H1 (cell line): ENCODE measurements at regions not wholly inside any gene's neighbourhood (a gene's known extent, or its start where the extent isn't known, plus 50 kb on each side); places are given as distances from the start of the nearest gene placed in this dataset.

Source experiments
- CTCF ChIA-PET: fragments of 300-600 bp; sonication (Branson Sonifier 250); formaldehyde crosslinking; loops from one replicate; lab custom pipeline; 2021; ENCODE audit not compliant: partially characterized antibody; lab: Charles Lee
- POLR2A ChIA-PET: fragments of 300-600 bp; sonication (Branson Sonifier 250); formaldehyde crosslinking; loops from one replicate; lab custom pipeline; 2021; ENCODE audit warnings: inconsistent platforms; ENCODE audit not compliant: partially characterized antibody; lab: Charles Lee
- DNase-seq, 2 experiments: peaks; one replicate each; pipeline versions ENCODE4 v3.0.0 to v3.0.0-alpha.2; 2010 to 2022; ENCODE audit warnings: low spot score in 2 of 2, low read depth in 1 of 2, mixed read lengths in 1 of 2
- FAIRE-seq: peaks from 2 replicates; lab custom pipeline; 2011; peaks lifted over from hg19 to GRCh38; lab: Jason Lieb, UNC
- H2AFZ ChIP-seq: 2 replicates; pipeline ENCODE4 v1.8.1; 2012; ENCODE audit warnings: low read length, inconsistent platforms
- H2AK5ac ChIP-seq: 2 replicates; pipeline ENCODE4 v1.6.1; 2013; ENCODE audit warnings: low read depth, low read length
- H2BK120ac ChIP-seq: replicated peaks from 2 replicates; pipeline ENCODE3; 2013; ENCODE audit warnings: low read depth, low read length, inconsistent platforms
- H2BK12ac ChIP-seq: 2 replicates; pipeline ENCODE4 v1.6.1; 2013; ENCODE audit warnings: low read depth, low read length
- H2BK15ac ChIP-seq: 2 replicates; pipeline ENCODE4 v1.6.1; 2013; ENCODE audit warnings: low read length
- H2BK20ac ChIP-seq: 2 replicates; pipeline ENCODE4 v1.6.1; 2013; ENCODE audit warnings: low read length
- H2BK5ac ChIP-seq: 2 replicates; pipeline ENCODE4 v1.6.1; 2013; ENCODE audit warnings: low read depth, low read length
- H3K14ac ChIP-seq: 2 replicates; pipeline ENCODE4 v1.6.1; 2013; ENCODE audit warnings: inconsistent platforms; ENCODE audit not compliant: insufficient read length
- H3K18ac ChIP-seq: 2 replicates; pipeline ENCODE4 v1.6.1; 2013; ENCODE audit warnings: low read length; ENCODE audit errors: extremely low read depth
- H3K23ac ChIP-seq: 2 replicates; pipeline ENCODE4 v1.6.1; 2013; ENCODE audit warnings: inconsistent platforms; ENCODE audit not compliant: insufficient read length
- H3K23me2 ChIP-seq: 2 replicates; pipeline ENCODE4 v1.6.1; 2013; ENCODE audit warnings: low read depth, low read length
- H3K27ac ChIP-seq: 2 replicates; pipeline ENCODE4 v1.6.1; 2011; ENCODE audit warnings: low read depth, low read length, inconsistent platforms
- H3K27me3 ChIP-seq, 4 experiments: replicated peaks in 1 of 4; 1 replicate in 1 of 4; 2 replicates in 3 of 4; pipeline versions ENCODE4 v1.6.1 to v1.8.1; 2011 to 2013; ENCODE audit warnings: low read length in 3 of 4, mild to moderate bottlenecking in 3 of 4, inconsistent platforms in 2 of 4, mixed read lengths in 2 of 4, moderate library complexity in 1 of 4; ENCODE audit not compliant: control insufficient read depth in 3 of 4, insufficient read depth in 3 of 4; ENCODE audit errors: extremely low read depth in 1 of 4
- H3K36me3 ChIP-seq, 4 experiments: 2 replicates each; pipeline versions ENCODE4 v1.6.1 to v1.8.1; 2011 to 2013; ENCODE audit warnings: mild to moderate bottlenecking in 4 of 4, low read length in 3 of 4, moderate library complexity in 2 of 4, control low read depth in 1 of 4, inconsistent platforms in 1 of 4; ENCODE audit not compliant: insufficient read depth in 4 of 4, control insufficient read depth in 2 of 4
- H3K4ac ChIP-seq: replicated peaks from 2 replicates; pipeline ENCODE3; 2013; ENCODE audit warnings: low read length, low read depth, mixed read lengths, inconsistent platforms; ENCODE audit not compliant: insufficient read length
- H3K4me1 ChIP-seq, 4 experiments: replicated peaks in 1 of 4; 1 replicate in 1 of 4; 2 replicates in 3 of 4; pipeline versions ENCODE4 v1.6.1 to v1.8.1; 2011 to 2013; ENCODE audit warnings: low read length in 3 of 4, inconsistent platforms in 2 of 4, mixed read lengths in 1 of 4; ENCODE audit not compliant: insufficient read depth in 4 of 4, control insufficient read depth in 3 of 4
- H3K4me2 ChIP-seq, 2 experiments: 2 replicates each; pipeline versions ENCODE4 v1.6.1 to v1.8.1; 2011 to 2013; ENCODE audit warnings: low read depth in 2 of 2, low read length in 2 of 2, control low read depth in 1 of 2, inconsistent platforms in 1 of 2, mild to moderate bottlenecking in 1 of 2; ENCODE audit not compliant: insufficient read depth in 1 of 2
- H3K4me3 ChIP-seq, 4 experiments: fragments of 200-600, 300-600 bp in 1 of 4; sonication (generic), shearing (Covaris generic), sonication (Bioruptor Twin) in 1 of 4; 2 replicates each; pipeline versions ENCODE4 v1.5.1 to v1.8.1; 2011 to 2016; ENCODE audit warnings: low read length in 4 of 4, low read depth in 3 of 4, control low read depth in 2 of 4, inconsistent platforms in 2 of 4, mild to moderate bottlenecking in 2 of 4, mixed read lengths in 1 of 4, moderate library complexity in 1 of 4; ENCODE audit not compliant: insufficient read depth in 2 of 4; ENCODE audit errors: extremely low read depth in 1 of 4
- H3K56ac ChIP-seq: replicated peaks from 2 replicates; pipeline ENCODE3; 2013; ENCODE audit warnings: low read depth, mild to moderate bottlenecking, mixed read lengths, low read length, inconsistent platforms; ENCODE audit not compliant: insufficient read length
- H3K79me1 ChIP-seq: 2 replicates; pipeline ENCODE4 v1.6.1; 2013; ENCODE audit warnings: low read depth, low read length, control low read depth
- H3K79me2 ChIP-seq, 2 experiments: 2 replicates each; pipeline versions ENCODE4 v1.6.1 to v1.8.1; 2012 to 2013; ENCODE audit warnings: low read length in 2 of 2, mild to moderate bottlenecking in 2 of 2, inconsistent platforms in 1 of 2; ENCODE audit not compliant: insufficient read depth in 2 of 2, control insufficient read depth in 1 of 2
- H3K9ac ChIP-seq, 4 experiments: replicated peaks in 1 of 4; 1 replicate in 1 of 4; 2 replicates in 3 of 4; pipeline versions ENCODE4 v1.6.1 to v1.8.1; 2011 to 2013; ENCODE audit warnings: low read depth in 3 of 4, low read length in 3 of 4, control low read depth in 2 of 4, mild to moderate bottlenecking in 2 of 4, moderate library complexity in 2 of 4, inconsistent platforms in 1 of 4; ENCODE audit errors: extremely low read depth in 1 of 4
- H3K9me3 ChIP-seq, 2 experiments: 2 replicates each; pipeline versions ENCODE4 v1.6.1 to v1.8.1; 2012 to 2013; ENCODE audit warnings: mild to moderate bottlenecking in 2 of 2, moderate library complexity in 2 of 2, control low read depth in 1 of 2, inconsistent platforms in 1 of 2, low read depth in 1 of 2, low read length in 1 of 2, mixed read lengths in 1 of 2; ENCODE audit not compliant: insufficient read depth in 2 of 2
- H4K20me1 ChIP-seq, 2 experiments: replicated peaks in 1 of 2; 2 replicates each; pipeline versions ENCODE3 to v1.8.1; 2011 to 2013; ENCODE audit warnings: inconsistent platforms in 2 of 2, low read length in 2 of 2, mild to moderate bottlenecking in 1 of 2; ENCODE audit not compliant: insufficient read depth in 2 of 2, control insufficient read depth in 1 of 2
- H4K5ac ChIP-seq: 2 replicates; pipeline ENCODE4 v1.6.1; 2013; ENCODE audit warnings: low read length, low read depth, mixed read lengths, inconsistent platforms; ENCODE audit not compliant: insufficient read length
- H4K8ac ChIP-seq: 2 replicates; pipeline ENCODE4 v1.8.0; 2013; ENCODE audit warnings: mild to moderate bottlenecking, moderate library complexity, low read length, inconsistent platforms; ENCODE audit not compliant: insufficient read depth; ENCODE audit errors: extremely low read depth
- H4K91ac ChIP-seq: replicated peaks from 2 replicates; pipeline ENCODE3; 2013; ENCODE audit warnings: low read length, mixed read lengths, inconsistent platforms; ENCODE audit not compliant: insufficient read length
- ATF3 ChIP-seq: IDR thresholded peaks from 2 replicates; pipeline ENCODE4 v1.6.1; 2011; ENCODE audit warnings: low read depth, mild to moderate bottlenecking, low read length; ENCODE audit not compliant: insufficient read depth
- CBX8 ChIP-seq: fragments of 300-800, 300-1000 bp; sonication (generic); IDR thresholded peaks from 2 replicates; pipeline ENCODE4 v1.7.1; 2016; ENCODE audit warnings: low read depth, low read length, borderline replicate concordance
- CTBP2 ChIP-seq: IDR thresholded peaks from 2 replicates; pipeline ENCODE4 v1.7.0; 2011; ENCODE audit warnings: borderline replicate concordance, mild to moderate bottlenecking, moderate library complexity, mixed read lengths, low read length; ENCODE audit not compliant: insufficient read depth, insufficient read length
- CTCF ChIP-seq, 3 experiments: IDR thresholded peaks; 1 replicate in 2 of 3; 2 replicates in 1 of 3; pipeline versions ENCODE4 v1.5.1 to v1.6.1; 2011; ENCODE audit warnings: low read length in 3 of 3, mild to moderate bottlenecking in 3 of 3, inconsistent platforms in 2 of 3, low read depth in 1 of 3, moderate library complexity in 1 of 3; ENCODE audit not compliant: insufficient read depth in 1 of 3; ENCODE audit errors: control extremely low read depth in 1 of 3
- GABPA ChIP-seq: IDR thresholded peaks from 2 replicates; pipeline ENCODE4 v1.6.1; 2011; ENCODE audit warnings: mild to moderate bottlenecking, low read length, moderate library complexity, borderline replicate concordance; ENCODE audit not compliant: insufficient read depth
- KDM4A ChIP-seq: IDR thresholded peaks from one replicate; pipeline ENCODE4 v1.7.1; 2012; ENCODE audit warnings: low read depth, mild to moderate bottlenecking, moderate library complexity, low read length, inconsistent platforms; ENCODE audit not compliant: severe bottlenecking
- RAD21 ChIP-seq, 2 experiments: IDR thresholded peaks in 1 of 2; conservative IDR thresholded peaks in 1 of 2; 2 replicates each; pipeline ENCODE4 v1.6.1; 2011; ENCODE audit warnings: low read depth in 2 of 2, low read length in 2 of 2, improper control_type of control experiment in 1 of 2, inconsistent platforms in 1 of 2, mild to moderate bottlenecking in 1 of 2, moderate library complexity in 1 of 2
- RFX5 ChIP-seq: IDR thresholded peaks from 2 replicates; pipeline ENCODE4 v1.6.1; 2011; ENCODE audit warnings: low read depth, low read length, improper control_type of control experiment, borderline replicate concordance
- SP1 ChIP-seq: IDR thresholded peaks from 2 replicates; pipeline ENCODE4 v1.6.1; 2011; ENCODE audit warnings: low read depth, low read length
- WGBS, 2 experiments: shearing (Covaris generic) in 1 of 2; methylation state at CpG; one replicate each; pipeline versions ENCODE4 v1.1.6 to v1.1.7; 2013 to 2015; ENCODE audit warnings: low lambda C conversion rate in 2 of 2, mixed read lengths in 2 of 2, inconsistent platforms in 1 of 2, low coverage in 1 of 2, missing lambda C conversion rate in 1 of 2; ENCODE audit not compliant: insufficient replicate concordance in 2 of 2, insufficient coverage in 1 of 2, insufficient read length in 1 of 2; ENCODE audit errors: extremely low coverage in 1 of 2, missing lambda C conversion rate in 1 of 2; 5-methylcytosine and 5-hydroxymethylcytosine counted together

- Histone ChIP-seq H3K4ac (no peak overlapping the region), H2BK12ac (no peak overlapping the region), H2BK20ac (no peak overlapping the region), H2AFZ (no peak overlapping the region), H2AK5ac (no peak overlapping the region), H4K5ac (no peak overlapping the region), H3K56ac (no peak overlapping the region), H3K4me3 (no peak overlapping the region), H3K23ac (no peak overlapping the region), H3K79me1 (no peaks in the 10 kb centered on the region), H3K23me2 (no peaks in the 10 kb centered on the region; the same call in 1 of the 2 replicates), H2BK5ac (no peak overlapping the region), H3K27me3 (no peaks in the 10 kb centered on the region), H3K18ac (no peak overlapping the region), H3K9me3 (no peaks in the 10 kb centered on the region), H4K20me1 (no peaks in the 10 kb centered on the region), H3K36me3 (no peaks in the 10 kb centered on the region), H4K91ac (no peak overlapping the region), H3K27ac (no peak overlapping the region), H2BK15ac (no peak overlapping the region), H3K4me1 (peaks cover 3 to 6% (median 4%) of the 10 kb centered on the region in 4 experiments; a peak in 5 of 7 replicates), H3K9ac (no peak overlapping the region), H2BK120ac (no peak overlapping the region), H3K4me2 (no peak overlapping the region), H3K79me2 (no peaks in the 10 kb centered on the region), H3K14ac (no peak overlapping the region), H4K8ac (no peak overlapping the region)
- ChIA-PET CTCF (interaction anchor here (0.7 to 1.9 kb wide), 6 partner anchors 10 to 1243 kb away, joined by 3 to 11 read pairs (median 4); no protein-coding TSS in a partner anchor), POLR2A (interaction anchor here (0.7 to 1.9 kb wide), 2 partner anchors 14 to 59 kb away, joined by 3 to 4 read pairs; no protein-coding TSS in a partner anchor)
- DNase-seq (no peak), FAIRE-seq (no peak)
- 93% methylated on average over 2 of the region's 2 CpGs; no CpG with 5 or more reads in 1 of the 2 experiments for WGBS, 2 experiments
- TF ChIP-seq KDM4A (no peak), CTCF (IDR thresholded peaks at IDR 0.05; ENCODE audit: control extremely low read depth in 1 of 3, insufficient read depth in 1 of 3, low read depth in 1 of 3, low read length in 3 of 3) (no peak), GABPA (no peak), CBX8 (no peak), RFX5 (no peak), SP1 (no peak), CTBP2 (no peak), RAD21 (IDR thresholded peaks at IDR 0.05 in 1 of 2, conservative IDR thresholded peaks at IDR 0.05 in 1 of 2; ENCODE audit: low read depth in 2 of 2, low read length in 2 of 2) (no peak), ATF3 (no peak)
Measured at GRCh38 chr3:182451871-182452270, 341.4 kb upstream of the ATP11B start.
